Esophagus (tissue), 2 donors: ENCODE measurements at regions not wholly inside any gene's neighbourhood (a gene's known extent, or its start where the extent isn't known, plus 50 kb on each side); places are given as distances from the start of the nearest gene placed in this dataset.
"Not testable (repeated sequence)": the region's sequence is repeated elsewhere in the genome, so short reads cannot be mapped to it uniquely, and the experiment has no call there.

Experiments
- H3K27ac ChIP-seq, 2 donors: one replicate each; pipeline ENCODE4 v1.5.1; 2013; ENCODE audit warnings: low read depth in 2 of 2, mild to moderate bottlenecking in 2 of 2, inconsistent platforms in 1 of 2, low read length in 1 of 2, moderate library complexity in 1 of 2
- H3K27me3 ChIP-seq, 2 donors: one replicate each; pipeline ENCODE4 v1.6.1; 2013; ENCODE audit warnings: low read length in 2 of 2, control low read depth in 1 of 2, mild to moderate bottlenecking in 1 of 2; ENCODE audit not compliant: insufficient read depth in 2 of 2, control insufficient read depth in 1 of 2
- H3K36me3 ChIP-seq, 2 donors: one replicate each; pipeline ENCODE4 v1.6.1; 2013; ENCODE audit warnings: low read length in 1 of 2; ENCODE audit not compliant: control insufficient read depth in 2 of 2, insufficient read depth in 2 of 2
- H3K4me1 ChIP-seq, 2 donors: one replicate each; pipeline ENCODE4 v1.6.1; 2013; ENCODE audit warnings: low read length in 1 of 2; ENCODE audit not compliant: control insufficient read depth in 2 of 2, insufficient read depth in 2 of 2
- H3K4me3 ChIP-seq, 2 donors: one replicate each; pipeline ENCODE4 v1.5.1; 2013; ENCODE audit warnings: low read length in 2 of 2, mild to moderate bottlenecking in 2 of 2, low read depth in 1 of 2, moderate library complexity in 1 of 2
- H3K9me3 ChIP-seq, 2 donors: one replicate each; pipeline ENCODE4 v1.6.1; 2013; ENCODE audit warnings: mild to moderate bottlenecking in 2 of 2, low read depth in 1 of 2, low read length in 1 of 2, moderate library complexity in 1 of 2; ENCODE audit not compliant: control insufficient read depth in 2 of 2, insufficient read depth in 1 of 2
- WGBS, 2 donors: extraction: QIAGEN DNeasy Blood & Tissue Kit; methylation state at CpG; one replicate each; pipeline ENCODE4 v1.1.7; 2013; 5-methylcytosine and 5-hydroxymethylcytosine counted together
- donor health status: healthy with polysubstance abuse.
- donor health status: Bipolar disorder and iron deficiency.

GRCh38 chr2:136715146-136715545 is 50.2 kb upstream of the THSD7B start:
- H3K36me3 ChIP-seq = no peaks in the 10 kb centered on the region
- H3K9me3 ChIP-seq = no peaks in the 10 kb centered on the region
- H3K27me3 ChIP-seq = no peaks in the 10 kb centered on the region
- WGBS, 2 donors = 88 to 89% methylated on average over 1 of the region's 1 CpG
- no peaks in the 10 kb centered on the region for H3K4me1 ChIP-seq
- H3K4me3 ChIP-seq = no peak overlapping the region
- H3K27ac ChIP-seq = no peak overlapping the region

- Histone ChIP-seq H3K36me3 (no peaks in the 10 kb centered on the region), H3K4me1 (no peaks in the 10 kb centered on the region), H3K27me3 (no peaks in the 10 kb centered on the region), H3K9me3 (no peaks in the 10 kb centered on the region), H3K4me3 (no peak overlapping the region), H3K27ac (no peak overlapping the region)
- 54 to 70% methylated on average over 2 of the region's 2 CpGs for WGBS, 2 donors
Measured at GRCh38 chr2:136714452-136714951, 50.8 kb upstream of the THSD7B start.

- H3K4me3 ChIP-seq = no peak overlapping the region
- H3K4me1 ChIP-seq = no peaks in the 10 kb centered on the region
- H3K9me3 ChIP-seq = no peaks in the 10 kb centered on the region
- no peaks in the 10 kb centered on the region for H3K27me3 ChIP-seq
- no peak overlapping the region for H3K27ac ChIP-seq
- 31 to 41% methylated on average over 2 of the region's 2 CpGs for WGBS, 2 donors
- H3K36me3 ChIP-seq = no peaks in the 10 kb centered on the region
Measured at GRCh38 chr2:136713739-136714138, 51.6 kb upstream of the THSD7B start.

GRCh38 chr2:136705336-136705735 is 60.0 kb upstream of the THSD7B start:
- Histone ChIP-seq H3K27ac (no peak overlapping the region), H3K27me3 (no peaks in the 10 kb centered on the region), H3K4me1 (peaks cover 0 to 3% of the 10 kb centered on the region in 2 donors), H3K36me3 (no peaks in the 10 kb centered on the region), H3K9me3 (peaks cover 0 to 3% of the 10 kb centered on the region in 2 donors), H3K4me3 (no peak overlapping the region)
- WGBS, 2 donors = 81 to 83% methylated on average over 3 of the region's 3 CpGs

GRCh38 chr2:136703214-136703613 is 62.1 kb upstream of the THSD7B start:
- Histone ChIP-seq H3K4me1 (peaks cover 0 to 3% of the 10 kb centered on the region in 2 donors), H3K27ac (no peak overlapping the region), H3K36me3 (no peaks in the 10 kb centered on the region), H3K9me3 (peaks cover 0 to 3% of the 10 kb centered on the region in 2 donors), H3K4me3 (no peak overlapping the region), H3K27me3 (no peaks in the 10 kb centered on the region)
- WGBS, 2 donors = 42 to 48% methylated on average over 2 of the region's 2 CpGs

- Histone ChIP-seq H3K27me3 (no peaks in the 10 kb centered on the region), H3K9me3 (peaks cover 0 to 3% of the 10 kb centered on the region in 2 donors), H3K4me3 (no peak overlapping the region), H3K4me1 (peaks cover 0 to 2% of the 10 kb centered on the region in 2 donors), H3K36me3 (no peaks in the 10 kb centered on the region), H3K27ac (no peak overlapping the region)
- WGBS, 2 donors = 67 to 91% methylated on average over 2 of the region's 2 CpGs
Measured at GRCh38 chr2:136696438-136696837, 68.9 kb upstream of the THSD7B start.

- no peak overlapping the region for H3K27ac ChIP-seq
- H3K27me3 ChIP-seq = no peaks in the 10 kb centered on the region
- H3K4me1 ChIP-seq = no peaks in the 10 kb centered on the region
- no peak overlapping the region for H3K4me3 ChIP-seq
- H3K36me3 ChIP-seq = no peaks in the 10 kb centered on the region
- no peaks in the 10 kb centered on the region for H3K9me3 ChIP-seq
- 54 to 59% methylated on average over 5 of the region's 5 CpGs for WGBS, 2 donors
Measured at GRCh38 chr2:136693966-136694365, 71.4 kb upstream of the THSD7B start.

- H3K27me3 ChIP-seq, H3K4me1 ChIP-seq, H3K4me3 ChIP-seq, H3K27ac ChIP-seq, H3K36me3 ChIP-seq, H3K9me3 ChIP-seq: not testable (repeated sequence)
- WGBS, 2 donors = 24 to 29% methylated on average over 1 of the region's 1 CpG
Measured at GRCh38 chr2:136680079-136680478, 85.3 kb upstream of the THSD7B start.

GRCh38 chr2:136665736-136666135 is 99.6 kb upstream of the THSD7B start:
- 58 to 61% methylated on average over 3 of the region's 3 CpGs for WGBS, 2 donors
- no peak overlapping the region for H3K4me3 ChIP-seq
- no peaks in the 10 kb centered on the region for H3K9me3 ChIP-seq
- H3K4me1 ChIP-seq = no peaks in the 10 kb centered on the region
- H3K36me3 ChIP-seq = no peaks in the 10 kb centered on the region
- no peak overlapping the region for H3K27ac ChIP-seq
- H3K27me3 ChIP-seq = no peaks in the 10 kb centered on the region

- 83 to 86% methylated on average over 10 of the region's 10 CpGs for WGBS, 2 donors
- H3K4me1 ChIP-seq = no peaks in the 10 kb centered on the region
Measured at GRCh38 chr2:136664713-136665405, 100.5 kb upstream of the THSD7B start.

More at GRCh38 chr2:136664713-136665405, 100.5 kb upstream of the THSD7B start:
- Histone ChIP-seq H3K36me3 (no peaks in the 10 kb centered on the region), H3K27me3 (no peaks in the 10 kb centered on the region), H3K4me3 (no peak overlapping the region), H3K27ac (no peak overlapping the region), H3K9me3 (no peaks in the 10 kb centered on the region)
